ENCODE measurements at regions not wholly inside any gene's neighbourhood (a gene's known extent, or its start where the extent isn't known, plus 50 kb on each side); places are given as distances from the start of the nearest gene placed in this dataset.

DNA sequence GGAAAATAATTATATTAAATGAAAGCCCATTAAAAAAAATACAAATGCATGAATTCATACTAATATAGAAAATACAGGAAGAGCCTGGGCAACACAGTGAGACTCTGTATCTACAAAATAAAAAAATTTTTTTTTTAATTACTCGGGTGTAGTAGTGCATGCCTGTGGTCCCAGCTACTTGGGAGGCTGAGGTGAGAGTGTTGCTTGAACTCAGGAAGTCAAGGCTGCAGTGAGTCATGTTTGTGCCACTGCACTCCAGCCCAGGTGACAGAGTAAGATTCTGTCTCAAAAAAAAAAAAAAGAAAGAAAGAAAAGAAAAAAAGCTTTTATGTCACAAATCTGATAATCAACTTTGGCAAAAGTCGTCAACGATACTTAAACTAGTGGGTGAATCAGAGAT, 80.6 kb upstream of the PLEKHA5 start:
- Histone ChIP-seq H3K27me3 (ENCODE audit: control insufficient read depth, insufficient read depth, low read length) (no peaks in the 10 kb centered on the region), H2BK120ac (ENCODE audit: low read depth, low read length) (no peak overlapping the region), H3K9me3 (ENCODE audit: control insufficient read depth, insufficient read depth, low read length) (no peaks in the 10 kb centered on the region), H4K91ac (ENCODE audit: insufficient read depth, low read depth, low read length) (no peak overlapping the region), H3K9me1 (ENCODE audit: insufficient read depth, low read length) (no peaks in the 10 kb centered on the region), H2BK5ac (ENCODE audit: low read depth, low read length, poor library complexity, severe bottlenecking) (no peak overlapping the region), H3K18ac (ENCODE audit: low read depth, low read length) (no peak overlapping the region), H2BK20ac (ENCODE audit: low read depth, low read length) (no peak overlapping the region), H3K4me3 (ENCODE audit: insufficient read depth, low read depth, low read length) (no peak overlapping the region), H3K27ac (ENCODE audit: insufficient read depth, low read length) (no peak overlapping the region), H4K20me1 (ENCODE audit: insufficient read depth, low read length) (no peaks in the 10 kb centered on the region), H2BK15ac (ENCODE audit: low read depth, low read length) (no peak overlapping the region), H4K8ac (ENCODE audit: low read depth in 2 of 2, low read length in 2 of 2) (no peak overlapping the region), H3K23ac (ENCODE audit: low read depth, low read length) (no peak overlapping the region), H3K4ac (ENCODE audit: low read depth, low read length) (no peak overlapping the region), H3K4me2 (ENCODE audit: low read depth, low read length) (no peak overlapping the region), H3K36me3 (ENCODE audit: control insufficient read depth, insufficient read depth, low read length) (no peaks in the 10 kb centered on the region), H3K56ac (ENCODE audit: extremely low read depth, insufficient read depth, low read length) (no peak overlapping the region), H2AK5ac (ENCODE audit: low read depth, low read length) (no peak overlapping the region), H2AFZ (replicated peaks; ENCODE audit: low read length, poor library complexity) (no peak overlapping the region), H3K79me1 (ENCODE audit: low read depth in 1 of 2, low read length in 2 of 2) (no peaks in the 10 kb centered on the region), H2AK9ac (replicated peaks; ENCODE audit: low read depth, low read length, poor library complexity) (no peak overlapping the region), H3K4me1 (ENCODE audit: control insufficient read depth, insufficient read depth, low read length) (no peaks in the 10 kb centered on the region), H3K9ac (ENCODE audit: low read depth, low read length) (no peak overlapping the region), H4K5ac (ENCODE audit: low read depth, low read length) (no peak overlapping the region), H3K14ac (replicated peaks; ENCODE audit: low read depth, low read length) (no peak overlapping the region)
- ATAC-seq (ENCODE audit: low read depth) (no peak), DNase-seq (no peak)
- ChIA-PET POLR2A (ENCODE audit: unreplicated experiment) (no interaction called here), CTCF (no interaction called here)
- dilution Hi-C loops (cut with HindIII; ENCODE audit: low sequenced_read_pairs, unreplicated experiment) (no loop called here), in situ Hi-C loops (cut with MboI; ENCODE audit: low sequenced_read_pairs) (no loop called here), intact Hi-C loops (cut with micrococcal nuclease) (no loop called here)
- WGBS, 2 experiments (ENCODE audit: extremely low coverage in 2 of 2, insufficient read length in 1 of 2) = no CpG with 5 or more reads among the region's 3 CpGs
- BruUV-seq (replicated peaks) = no TSS peak
- no peak for TF ChIP-seq MXI1 (IDR thresholded peaks at IDR 0.05; ENCODE audit: borderline replicate concordance, low read depth, low read length)
- no peak for TF ChIP-seq NFE2L2 (IDR thresholded peaks at IDR 0.05; ENCODE audit: low read depth, low read length)

Data from IMR-90 (cell line).